GM12891 (cell line): ENCODE measurements at regions not wholly inside any gene's neighbourhood (a gene's known extent, or its start where the extent isn't known, plus 50 kb on each side); places are given as distances from the start of the nearest gene placed in this dataset.

ENCODE experiments used
- POLR2A ChIP-seq: IDR thresholded peaks from 2 replicates; pipeline ENCODE4 v1.6.1; 2011; ENCODE audit warnings: low read depth, low read length, control low read depth
- POLR2AphosphoS5 ChIP-seq: IDR thresholded peaks from 2 replicates; pipeline ENCODE4 v1.6.1; 2011; ENCODE audit warnings: low read depth, low read length, control low read depth
- TAF1 ChIP-seq: IDR thresholded peaks from 2 replicates; pipeline ENCODE4 v1.6.1; 2011; ENCODE audit warnings: low read depth, low read length, control low read depth

DNA sequence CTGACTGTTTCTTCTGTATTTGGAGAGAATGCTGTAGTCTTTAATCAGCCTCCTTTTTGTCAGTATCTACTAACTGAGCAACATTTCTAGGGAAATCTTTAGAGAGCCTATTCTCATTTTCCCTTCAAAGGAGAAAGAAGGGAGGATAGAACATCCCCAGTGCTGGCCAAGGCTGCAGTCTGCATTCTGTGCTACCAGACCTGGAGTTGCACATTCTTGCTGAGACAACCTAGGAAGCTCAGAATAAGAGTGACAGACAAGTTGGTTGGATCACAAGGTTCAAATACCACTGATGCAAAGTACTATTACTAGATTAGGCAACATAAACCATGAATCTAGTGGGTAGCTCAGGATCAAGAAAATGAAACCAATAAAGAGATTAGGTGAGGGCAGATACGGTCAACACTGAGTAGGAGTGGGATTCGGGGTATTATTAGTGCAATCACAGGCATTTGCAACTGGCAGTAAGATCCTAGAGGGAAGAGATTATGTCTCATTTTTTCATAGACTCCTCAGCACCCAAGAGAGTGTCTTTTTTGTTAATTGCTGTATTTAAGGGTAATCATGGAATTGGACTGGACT lies 213.5 kb upstream of the FAM83B start:
- no peak for TF ChIP-seq TAF1
- no peak for TF ChIP-seq POLR2A
- no peak for TF ChIP-seq POLR2AphosphoS5
